ENCODE measurements at regions not wholly inside any gene's neighbourhood (a gene's known extent, or its start where the extent isn't known, plus 50 kb on each side); places are given as distances from the start of the nearest gene placed in this dataset.

- H3K4me2 ChIP-seq: no peak overlapping the region
- no peak overlapping the region for H3K27ac ChIP-seq
- no peaks in the 10 kb centered on the region for H3K9me3 ChIP-seq
- no peak overlapping the region for H3K4me3 ChIP-seq
- WGBS (ENCODE audit: missing lambda C conversion rate): 81% methylated on average over 2 of the region's 2 CpGs
- TF ChIP-seq MAFK (IDR thresholded peaks at IDR 0.05; ENCODE audit: partially characterized antibody) (peak; percentile 79), FOSB (CRISPR knock-in tag; IDR thresholded peaks at IDR 0.05) (no peak)
- no peak for DNase-seq (ENCODE audit: low read depth in 1 of 2, low spot score in 1 of 2)
- ChIA-PET POLR2A (no interaction called here), CTCF (interaction anchor here (0.6 to 1.1 kb wide), 5 partner anchors 280 to 1532 kb away, joined by 3 to 4 read pairs (median 3); no protein-coding TSS in a partner anchor)
- FAIRE-seq: no peak
- no peak for ATAC-seq
- H3K4me1 ChIP-seq: peaks cover under 1% of the 10 kb centered on the region; the same call in 1 of the 3 replicates
Measured at GRCh38 chr1:165067829-165068228, 288.7 kb downstream of the LMX1A start.

GRCh38 chr1:165063181-165063965 lies 293.1 kb downstream of the LMX1A start:
- POLR2A ChIA-PET: no interaction called here
- no peak for FAIRE-seq

GRCh38 chr1:165062346-165062745 lies 294.2 kb downstream of the LMX1A start:
- TF ChIP-seq GATA3 (IDR thresholded peaks at IDR 0.05; ENCODE audit: borderline replicate concordance) (no peak), MAX (IDR thresholded peaks at IDR 0.05) (no peak), BHLHE40 (IDR thresholded peaks at IDR 0.05; ENCODE audit: low read depth, low read length) (no peak), HDAC2 (IDR thresholded peaks at IDR 0.05) (no peak), FOSB (CRISPR knock-in tag; IDR thresholded peaks at IDR 0.05) (no peak), EHMT2 (IDR thresholded peaks at IDR 0.05; ENCODE audit: low read depth) (no peak), NFE2L2 (conservative IDR thresholded peaks at IDR 0.05; ENCODE audit: low read length) (no peak), MAFK (IDR thresholded peaks at IDR 0.05; ENCODE audit: partially characterized antibody) (no peak), REST (IDR thresholded peaks at IDR 0.05) (no peak), HEYL (CRISPR knock-in tag; IDR thresholded peaks at IDR 0.05) (no peak), JUNB (IDR thresholded peaks at IDR 0.05) (no peak), HOXB13 (CRISPR knock-in tag; IDR thresholded peaks at IDR 0.05; ENCODE audit: low read depth) (no peak), FOXS1 (CRISPR knock-in tag; IDR thresholded peaks at IDR 0.05) (no peak), CTCF (IDR thresholded peaks at IDR 0.05) (no peak), MYC (IDR thresholded peaks at IDR 0.05; ENCODE audit: borderline replicate concordance, low read length) (no peak), JUN (IDR thresholded peaks at IDR 0.05) (no peak)
- Histone ChIP-seq H3K9me3 (no peaks in the 10 kb centered on the region), H3K4me3 (no peak overlapping the region), H3K4me2 (no peak overlapping the region), H3K27ac (no peak overlapping the region), H3K4me1 (no peaks in the 10 kb centered on the region)
- WGBS (ENCODE audit: missing lambda C conversion rate): 30% methylated on average over 4 of the region's 4 CpGs
- ATAC-seq: no peak
- DNase-seq (ENCODE audit: low read depth in 1 of 2, low spot score in 1 of 2): no peak
- FAIRE-seq: no peak
- ChIA-PET CTCF (interaction anchor here (3.9 kb wide), 1 partner anchor 10 kb away, joined by 16 read pairs; no protein-coding TSS in a partner anchor), POLR2A (no interaction called here)

More at GRCh38 chr1:165063181-165063965, 293.1 kb downstream of the LMX1A start:
- H3K4me3 ChIP-seq: no peak overlapping the region
- no peak for TF ChIP-seq PBX3 (IDR thresholded peaks at IDR 0.05)
- no peak for TF ChIP-seq KDM5A (IDR thresholded peaks at IDR 0.05)
- no peak for TF ChIP-seq HEYL (CRISPR knock-in tag; IDR thresholded peaks at IDR 0.05)
- TF ChIP-seq ZSCAN20 (CRISPR knock-in tag; IDR thresholded peaks at IDR 0.05): no peak
- CTCF ChIA-PET: interaction anchor here (0.7 to 3.9 kb wide), 3 partner anchors 9 to 277 kb away, joined by 3 to 16 read pairs (median 3); no protein-coding TSS in a partner anchor
- H3K4me1 ChIP-seq: no peaks in the 10 kb centered on the region
- no peak for DNase-seq (ENCODE audit: low read depth in 1 of 2, low spot score in 1 of 2)
- H3K9me3 ChIP-seq: no peaks in the 10 kb centered on the region
- H3K27ac ChIP-seq: no peak overlapping the region
- no peak for ATAC-seq
- 53% methylated on average over 6 of the region's 6 CpGs for WGBS (ENCODE audit: missing lambda C conversion rate)
- H3K4me2 ChIP-seq: no peak overlapping the region
